IPS-15b (cell line): ENCODE measurements at regions not wholly inside any gene's neighbourhood (a gene's known extent, or its start where the extent isn't known, plus 50 kb on each side); places are given as distances from the start of the nearest gene placed in this dataset.
"Not testable (repeated sequence)": the region's sequence is repeated elsewhere in the genome, so short reads cannot be mapped to it uniquely, and the experiment has no call there.

Experiments used
- H3K27me3 ChIP-seq: one replicate; pipeline ENCODE4 v1.6.1; 2013; ENCODE audit warnings: low read length; ENCODE audit not compliant: control insufficient read depth, insufficient read depth
- H3K36me3 ChIP-seq: one replicate; pipeline ENCODE4 v1.6.1; 2013; ENCODE audit warnings: low read length; ENCODE audit not compliant: control insufficient read depth, insufficient read depth
- H3K4me1 ChIP-seq: one replicate; pipeline ENCODE4 v1.6.1; 2013; ENCODE audit warnings: mild to moderate bottlenecking, low read length; ENCODE audit not compliant: control insufficient read depth, insufficient read depth
- H3K4me3 ChIP-seq: one replicate; pipeline ENCODE4 v1.5.1; 2013; ENCODE audit warnings: low read depth, low read length
- H3K9ac ChIP-seq: one replicate; pipeline ENCODE4 v1.6.1; 2013; ENCODE audit warnings: low read depth, mild to moderate bottlenecking, low read length
- H3K9me3 ChIP-seq: one replicate; pipeline ENCODE4 v1.6.1; 2013; ENCODE audit warnings: mild to moderate bottlenecking, low read length; ENCODE audit not compliant: control insufficient read depth, insufficient read depth

DNA sequence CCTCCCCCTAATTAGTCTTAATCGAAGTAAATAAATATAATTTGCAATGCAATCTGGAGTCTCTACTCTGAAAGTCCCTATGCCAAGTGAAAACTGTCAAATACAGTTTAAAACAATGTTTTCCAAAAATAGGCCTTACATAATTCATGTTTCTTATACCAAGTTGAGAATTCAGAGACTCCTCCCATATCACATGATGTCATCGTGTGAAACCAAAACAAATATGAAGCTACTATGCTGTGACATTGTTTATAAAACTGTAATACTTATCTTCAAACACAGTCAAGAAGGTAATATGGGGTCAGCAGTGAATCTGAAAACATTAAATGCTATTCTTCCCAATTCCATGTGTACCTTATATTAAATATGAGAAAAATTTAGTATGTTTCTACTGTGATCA, 940.2 kb upstream of the FANCL start:
- H3K9ac ChIP-seq: no peak overlapping the region
- H3K36me3 ChIP-seq: no peaks in the 10 kb centered on the region
- H3K27me3 ChIP-seq: no peaks in the 10 kb centered on the region
- no peaks in the 10 kb centered on the region for H3K4me1 ChIP-seq
- no peaks in the 10 kb centered on the region for H3K9me3 ChIP-seq
- no peak overlapping the region for H3K4me3 ChIP-seq

DNA sequence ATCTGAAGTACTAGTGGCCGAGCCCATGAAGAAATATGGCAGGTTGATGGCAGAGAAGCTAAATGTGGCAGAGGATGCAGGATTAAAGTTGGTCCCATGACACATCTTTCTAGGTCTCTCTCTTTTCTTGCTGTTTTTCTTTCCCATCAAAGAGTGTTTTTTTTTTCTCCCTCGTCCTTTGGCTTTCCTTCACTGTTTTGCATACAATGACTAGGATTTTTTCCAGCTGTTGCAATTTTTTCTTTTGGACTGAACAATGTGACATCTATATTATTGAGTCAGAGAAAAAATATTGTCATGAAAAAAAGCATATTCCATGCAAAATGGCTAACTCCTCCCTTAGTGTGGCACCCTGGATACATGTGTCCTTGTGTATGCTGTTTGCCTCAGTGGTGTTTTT, 939.5 kb upstream of the FANCL start:
- no peak overlapping the region for H3K4me3 ChIP-seq
- H3K4me1 ChIP-seq: no peaks in the 10 kb centered on the region
- H3K9ac ChIP-seq: no peak overlapping the region
- H3K36me3 ChIP-seq: no peaks in the 10 kb centered on the region
- no peaks in the 10 kb centered on the region for H3K27me3 ChIP-seq
- no peaks in the 10 kb centered on the region for H3K9me3 ChIP-seq

DNA sequence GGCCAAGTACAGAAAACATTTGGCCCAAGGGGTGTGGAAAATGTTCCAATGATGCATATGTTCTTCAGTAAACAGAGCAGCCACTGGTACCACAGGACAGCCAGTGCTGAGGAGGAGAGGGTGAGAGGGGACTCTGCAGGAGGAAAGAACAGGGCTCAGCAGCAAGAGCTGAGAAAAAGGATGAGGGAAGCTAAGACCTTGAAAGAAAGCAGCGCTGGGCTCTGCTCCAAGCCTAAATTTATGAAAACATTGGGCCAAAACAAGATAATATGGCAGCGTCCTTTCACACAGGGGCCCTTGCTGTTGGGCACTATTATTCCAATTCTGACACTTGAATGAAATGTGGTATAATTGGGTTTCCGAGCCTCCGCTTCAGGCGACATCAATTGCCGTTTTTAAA, 939.0 kb upstream of the FANCL start:
- H3K36me3 ChIP-seq: no peaks in the 10 kb centered on the region

DNA sequence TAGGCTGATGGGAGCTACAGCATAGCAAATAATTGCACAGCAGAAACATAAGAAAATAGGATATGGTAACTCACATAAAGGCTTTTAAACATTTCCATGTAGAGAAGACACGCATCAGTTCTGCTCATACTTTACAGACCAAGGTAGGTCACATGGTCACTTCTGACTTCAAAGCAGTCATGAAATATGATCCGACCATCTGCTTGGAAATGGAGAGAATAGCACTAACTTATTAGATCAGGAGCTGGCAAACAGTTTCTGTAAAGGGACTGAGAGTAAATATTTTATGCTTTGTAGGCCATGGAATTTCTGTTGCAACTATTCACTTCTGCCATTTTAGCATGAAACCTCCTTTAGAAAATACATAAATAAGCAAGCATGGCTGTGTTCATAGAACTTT, 936.6 kb upstream of the FANCL start:
- no peaks in the 10 kb centered on the region for H3K9me3 ChIP-seq
- H3K9ac ChIP-seq: no peak overlapping the region
- H3K36me3 ChIP-seq: no peaks in the 10 kb centered on the region
- H3K27me3 ChIP-seq: no peaks in the 10 kb centered on the region
- H3K4me1 ChIP-seq: no peaks in the 10 kb centered on the region
- H3K4me3 ChIP-seq: no peak overlapping the region

More for the DNA sequence above, 939.0 kb upstream of the FANCL start:
- Histone ChIP-seq H3K9me3 (no peaks in the 10 kb centered on the region), H3K27me3 (no peaks in the 10 kb centered on the region), H3K4me3 (no peak overlapping the region), H3K4me1 (no peaks in the 10 kb centered on the region), H3K9ac (no peak overlapping the region)

DNA sequence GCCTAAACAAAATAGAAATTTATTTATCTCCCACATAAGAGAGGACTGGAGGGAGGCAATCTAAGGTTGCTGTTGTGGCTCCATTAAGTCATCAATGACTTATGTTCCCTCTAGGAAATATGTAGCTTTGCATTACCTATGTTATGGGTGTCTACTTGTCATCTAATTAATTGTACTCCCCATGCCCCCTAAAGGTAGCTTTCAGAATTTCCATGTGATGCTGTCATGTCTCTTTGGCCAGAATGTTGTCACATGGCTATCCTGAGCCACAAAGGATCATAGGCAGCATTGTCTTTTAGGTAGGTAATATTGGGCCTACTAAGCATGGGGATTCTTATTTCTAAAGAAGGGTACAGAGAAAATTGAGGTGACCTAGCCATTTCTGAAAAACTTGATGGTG, 935.6 kb upstream of the FANCL start:
- Histone ChIP-seq H3K27me3 (no peaks in the 10 kb centered on the region), H3K4me3 (no peak overlapping the region), H3K9me3 (no peaks in the 10 kb centered on the region), H3K4me1 (no peaks in the 10 kb centered on the region), H3K9ac (no peak overlapping the region), H3K36me3 (no peaks in the 10 kb centered on the region)

DNA sequence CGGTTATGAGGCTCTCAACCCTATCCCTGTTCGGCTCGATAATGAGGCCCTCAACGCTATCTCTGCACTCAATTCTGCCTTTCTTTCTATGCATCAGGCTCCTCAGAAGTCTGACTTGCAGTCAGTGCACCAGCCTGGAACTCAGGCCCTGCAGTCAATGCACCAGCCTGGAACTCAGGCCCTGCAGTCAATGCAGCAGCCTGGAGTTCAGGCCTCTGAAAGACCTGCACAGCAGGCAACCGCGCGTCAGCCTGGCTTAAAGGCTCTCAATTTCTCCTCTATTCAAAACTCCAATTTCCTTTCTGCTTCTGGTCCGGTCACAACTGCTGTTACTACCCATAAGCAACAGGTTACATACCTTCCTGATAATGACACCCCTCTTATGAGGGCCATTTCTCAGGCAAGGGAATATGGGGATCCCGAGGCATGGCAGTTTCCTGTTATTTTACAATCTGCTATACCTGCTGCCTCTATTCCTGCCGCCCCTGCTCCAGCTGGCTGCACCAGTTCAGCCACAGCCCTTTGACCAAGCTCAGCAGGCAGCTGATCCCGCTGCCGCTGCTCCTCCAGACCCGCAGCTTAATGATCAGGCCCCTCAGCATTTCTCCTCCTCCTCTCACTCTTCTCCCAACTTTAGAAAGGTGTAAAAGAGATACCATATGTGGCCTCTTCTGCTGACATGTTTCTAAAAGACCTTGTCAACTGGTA, 933.6 kb upstream of the FANCL start:
- Histone ChIP-seq H3K4me3 (no peak overlapping the region), H3K4me1 (no peaks in the 10 kb centered on the region), H3K36me3 (no peaks in the 10 kb centered on the region), H3K9ac (no peak overlapping the region), H3K27me3 (no peaks in the 10 kb centered on the region), H3K9me3 (no peaks in the 10 kb centered on the region)

DNA sequence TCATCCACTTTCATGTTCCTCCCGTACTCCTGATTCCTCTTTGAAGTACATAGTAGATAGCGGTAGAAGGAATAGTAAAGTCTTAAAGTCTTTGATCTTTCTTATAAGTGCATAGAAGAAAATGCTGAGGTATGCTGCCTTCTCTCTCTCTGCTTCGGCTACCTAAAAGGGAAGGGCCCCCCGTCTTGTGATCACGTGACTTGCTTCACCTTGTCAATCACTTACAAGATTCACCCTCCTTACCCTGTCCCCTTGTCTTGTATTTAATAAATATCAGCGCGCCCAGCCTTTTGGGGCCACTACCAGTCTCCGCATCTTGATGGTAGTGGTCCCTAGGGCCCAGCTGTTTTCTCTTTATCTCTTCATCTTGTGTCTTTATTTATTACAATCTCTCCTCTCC, 932.2 kb upstream of the FANCL start:
- no peaks in the 10 kb centered on the region for H3K36me3 ChIP-seq
- no peak overlapping the region for H3K4me3 ChIP-seq
- H3K27me3 ChIP-seq: no peaks in the 10 kb centered on the region
- H3K4me1 ChIP-seq: no peaks in the 10 kb centered on the region
- H3K9ac ChIP-seq: no peak overlapping the region
- H3K9me3 ChIP-seq: no peaks in the 10 kb centered on the region

DNA sequence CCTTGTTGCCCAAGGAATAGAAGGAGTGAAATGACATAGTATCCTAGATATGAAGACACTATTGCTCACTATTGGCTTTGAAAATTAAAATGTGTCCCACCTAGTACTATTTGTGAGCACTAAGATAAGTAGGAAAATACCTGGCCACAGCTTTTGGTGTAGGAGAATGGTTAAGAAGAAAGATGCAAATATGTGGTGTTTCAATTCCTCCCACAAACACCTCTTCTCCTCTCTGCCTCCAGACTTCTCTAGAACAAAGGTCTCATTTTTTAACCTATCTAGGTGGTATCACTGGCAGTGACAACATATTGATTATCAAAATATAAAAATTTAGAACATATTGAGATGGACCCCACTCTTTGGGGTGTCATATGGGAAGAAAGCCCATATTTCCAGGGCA, 929.9 kb upstream of the FANCL start:
- no peak overlapping the region for H3K9ac ChIP-seq
- no peak overlapping the region for H3K4me3 ChIP-seq

DNA sequence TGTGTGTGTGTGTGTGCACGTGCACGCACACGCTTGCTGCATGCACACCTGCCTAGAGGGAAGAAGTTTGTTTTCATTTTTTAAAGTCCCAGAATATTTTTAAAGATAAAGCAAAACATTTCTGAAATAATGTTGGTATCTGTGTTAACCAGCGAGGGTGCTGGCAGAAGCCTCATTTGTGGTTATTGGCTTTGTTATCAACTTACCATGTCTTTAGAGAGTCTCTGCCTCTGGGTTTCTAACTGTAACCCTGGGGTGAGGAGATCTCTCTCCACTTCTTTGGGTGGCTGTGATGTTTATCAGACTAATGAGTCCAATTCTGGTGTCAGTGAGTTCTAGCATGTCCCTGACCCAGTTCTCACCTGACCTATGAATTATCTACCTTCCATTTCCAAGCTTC, 927.6 kb upstream of the FANCL start:
- no peaks in the 10 kb centered on the region for H3K9me3 ChIP-seq
- H3K4me3 ChIP-seq: no peak overlapping the region
- H3K27me3 ChIP-seq: no peaks in the 10 kb centered on the region
- no peak overlapping the region for H3K9ac ChIP-seq
- no peaks in the 10 kb centered on the region for H3K4me1 ChIP-seq
- no peaks in the 10 kb centered on the region for H3K36me3 ChIP-seq

More for the DNA sequence above, 929.9 kb upstream of the FANCL start:
- no peaks in the 10 kb centered on the region for H3K9me3 ChIP-seq
- H3K4me1 ChIP-seq: no peaks in the 10 kb centered on the region
- no peaks in the 10 kb centered on the region for H3K36me3 ChIP-seq
- H3K27me3 ChIP-seq: no peaks in the 10 kb centered on the region

DNA sequence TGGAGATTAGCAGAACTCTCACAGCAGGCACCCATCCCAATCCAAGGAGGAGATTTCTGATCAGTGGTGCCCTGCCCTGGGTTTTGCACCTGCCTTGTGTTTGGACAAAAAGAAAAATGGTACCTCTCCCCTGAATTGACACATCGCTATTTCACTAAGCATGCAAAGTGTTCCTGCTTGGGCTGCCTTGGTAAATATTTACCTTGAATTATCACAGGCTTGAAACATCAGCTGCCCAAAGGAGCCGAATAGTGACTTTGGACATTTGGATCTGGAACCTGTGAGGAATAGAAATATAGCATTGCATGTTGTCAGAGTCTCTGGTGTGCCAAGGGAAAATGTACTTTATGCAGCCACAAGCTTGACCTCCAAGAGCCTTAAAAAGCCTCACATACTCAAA, 926.4 kb upstream of the FANCL start:
- Histone ChIP-seq H3K9me3 (no peaks in the 10 kb centered on the region), H3K4me3 (no peak overlapping the region), H3K4me1 (no peaks in the 10 kb centered on the region), H3K9ac (no peak overlapping the region), H3K36me3 (no peaks in the 10 kb centered on the region), H3K27me3 (no peaks in the 10 kb centered on the region)

DNA sequence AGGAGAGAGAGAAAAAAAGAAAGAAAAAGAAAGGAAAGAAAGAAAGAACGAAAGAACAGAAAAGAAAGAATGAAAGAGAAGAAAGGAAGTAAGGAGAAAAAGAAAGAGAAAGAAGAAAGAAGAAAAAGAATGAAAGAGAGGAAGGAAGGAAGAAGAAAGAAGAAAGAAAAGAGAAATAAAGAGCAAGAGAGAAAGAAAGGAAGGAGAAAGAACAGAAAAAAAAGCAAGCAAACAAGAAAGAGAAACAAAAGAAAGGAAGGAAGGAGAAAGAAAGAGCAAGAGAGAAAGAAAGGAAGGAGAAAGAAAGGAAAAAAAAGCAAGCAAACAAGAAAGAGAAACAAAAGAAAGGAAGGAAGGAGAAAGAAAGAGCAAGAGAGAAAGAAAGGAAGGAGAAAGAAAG, 916.8 kb upstream of the FANCL start:
- H3K9me3 ChIP-seq, H3K9ac ChIP-seq, H3K36me3 ChIP-seq, H3K4me1 ChIP-seq, H3K4me3 ChIP-seq, H3K27me3 ChIP-seq: not testable (repeated sequence)

DNA sequence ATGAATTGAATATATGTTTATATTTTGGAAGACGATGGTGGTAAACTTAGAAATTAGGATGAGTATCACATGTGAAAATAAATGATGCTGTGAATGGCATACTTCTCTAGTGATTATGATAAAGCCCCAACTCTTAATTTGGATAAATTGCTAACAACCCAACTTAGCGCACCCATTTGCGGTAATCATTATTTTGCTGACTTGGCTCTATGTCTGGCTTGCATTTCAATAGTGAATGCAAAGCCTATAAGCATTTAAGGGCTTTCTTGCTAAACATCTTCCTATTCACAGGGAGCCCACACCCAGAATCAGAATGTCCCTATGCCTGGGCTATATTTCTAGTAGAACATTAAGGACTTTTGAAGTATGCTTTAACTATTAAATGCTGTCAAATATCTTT, 910.7 kb upstream of the FANCL start:
- Histone ChIP-seq H3K9ac (no peak overlapping the region), H3K27me3 (no peaks in the 10 kb centered on the region), H3K36me3 (no peaks in the 10 kb centered on the region), H3K4me1 (no peaks in the 10 kb centered on the region), H3K9me3 (no peaks in the 10 kb centered on the region), H3K4me3 (no peak overlapping the region)
